ENCODE measurements at regions not wholly inside any gene's neighbourhood (a gene's known extent, or its start where the extent isn't known, plus 50 kb on each side); places are given as distances from the start of the nearest gene placed in this dataset.
"Not testable (repeated sequence)": the region's sequence is repeated elsewhere in the genome, so short reads cannot be mapped to it uniquely, and the experiment has no call there.

- DNase-seq (ENCODE audit: low read depth, low spot score) (no peak), FAIRE-seq (no peak)
- POLR2A ChIA-PET = no interaction called here
- Histone ChIP-seq H3K27ac (ENCODE audit: insufficient read depth, low read depth, low read length) (no peak overlapping the region), H3K9ac (replicated peaks; ENCODE audit: extremely low read depth, insufficient read depth, low read length) (no peak overlapping the region), H3K36me3 (ENCODE audit: control insufficient read depth in 2 of 2, extremely low read depth in 1 of 2, insufficient read depth in 2 of 2, low read length in 2 of 2) (no peaks in the 10 kb centered on the region), H3K4me1 (ENCODE audit: control insufficient read depth, extremely low read depth, insufficient read depth, low read length) (no peaks in the 10 kb centered on the region), H3K9me3 (replicated peaks; ENCODE audit: control insufficient read depth, insufficient read depth, low read length) (peaks cover 2% of the 10 kb centered on the region), H3K9me1 (replicated peaks; ENCODE audit: control insufficient read depth, extremely low read depth, insufficient read depth, low read length) (no peaks in the 10 kb centered on the region), H3K79me2 (ENCODE audit: control insufficient read depth, insufficient read depth, low read length) (no peaks in the 10 kb centered on the region), H4K20me1 (replicated peaks; ENCODE audit: control insufficient read depth, extremely low read depth, insufficient read depth, low read length) (no peaks in the 10 kb centered on the region), H3K27me3 (ENCODE audit: control insufficient read depth in 2 of 2, insufficient read depth in 2 of 2, low read length in 2 of 2) (no peaks in the 10 kb centered on the region), H2AFZ (ENCODE audit: low read depth, low read length) (no peak overlapping the region), H3K4me2 (ENCODE audit: insufficient read depth, low read length) (no peak overlapping the region), H3K4me3 (replicated peaks in 1 of 3; ENCODE audit: insufficient read depth in 1 of 3, low read depth in 1 of 3, low read length in 3 of 3) (no peak overlapping the region)
- dilution Hi-C loops (cut with MboI; ENCODE audit: extremely low pct_ligation_motif_present, low sequenced_read_pairs) (no loop called here), intact Hi-C loops (cut with micrococcal nuclease) (no loop called here)
- no TSS peak for BruUV-seq (replicated peaks)
- CTCF ChIA-PET = no interaction called here
- TF ChIP-seq MAX (IDR thresholded peaks at IDR 0.05; ENCODE audit: insufficient read depth, insufficient read length) = no peak
- no peak for TF ChIP-seq GATA2 (IDR thresholded peaks at IDR 0.05; ENCODE audit: insufficient read depth, insufficient read length, low read depth, low read length)
- no peak for TF ChIP-seq MYC (IDR thresholded peaks at IDR 0.05; ENCODE audit: low read depth, low read length)
- TF ChIP-seq FOS (IDR thresholded peaks at IDR 0.05; ENCODE audit: borderline replicate concordance, insufficient read depth, low read length) = no peak
- TF ChIP-seq JUN (IDR thresholded peaks at IDR 0.05; ENCODE audit: borderline replicate concordance, insufficient read depth, insufficient read length, low read depth) = no peak
- TF ChIP-seq, protein P1, sequence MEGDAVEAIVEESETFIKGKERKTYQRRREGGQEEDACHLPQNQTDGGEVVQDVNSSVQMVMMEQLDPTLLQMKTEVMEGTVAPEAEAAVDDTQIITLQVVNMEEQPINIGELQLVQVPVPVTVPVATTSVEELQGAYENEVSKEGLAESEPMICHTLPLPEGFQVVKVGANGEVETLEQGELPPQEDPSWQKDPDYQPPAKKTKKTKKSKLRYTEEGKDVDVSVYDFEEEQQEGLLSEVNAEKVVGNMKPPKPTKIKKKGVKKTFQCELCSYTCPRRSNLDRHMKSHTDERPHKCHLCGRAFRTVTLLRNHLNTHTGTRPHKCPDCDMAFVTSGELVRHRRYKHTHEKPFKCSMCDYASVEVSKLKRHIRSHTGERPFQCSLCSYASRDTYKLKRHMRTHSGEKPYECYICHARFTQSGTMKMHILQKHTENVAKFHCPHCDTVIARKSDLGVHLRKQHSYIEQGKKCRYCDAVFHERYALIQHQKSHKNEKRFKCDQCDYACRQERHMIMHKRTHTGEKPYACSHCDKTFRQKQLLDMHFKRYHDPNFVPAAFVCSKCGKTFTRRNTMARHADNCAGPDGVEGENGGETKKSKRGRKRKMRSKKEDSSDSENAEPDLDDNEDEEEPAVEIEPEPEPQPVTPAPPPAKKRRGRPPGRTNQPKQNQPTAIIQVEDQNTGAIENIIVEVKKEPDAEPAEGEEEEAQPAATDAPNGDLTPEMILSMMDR (IDR thresholded peaks at IDR 0.05; ENCODE audit: extremely low read depth in 1 of 2, insufficient read depth in 1 of 2, low read depth in 1 of 2, low read length in 2 of 2) = no peak
- TF ChIP-seq POLR2AphosphoS5 (IDR thresholded peaks at IDR 0.05; ENCODE audit: insufficient read depth, low read depth, low read length) = no peak
Observed at GRCh38 chr11:106568632-106569031, 449.6 kb downstream of the GUCY1A2 start.

DNA sequence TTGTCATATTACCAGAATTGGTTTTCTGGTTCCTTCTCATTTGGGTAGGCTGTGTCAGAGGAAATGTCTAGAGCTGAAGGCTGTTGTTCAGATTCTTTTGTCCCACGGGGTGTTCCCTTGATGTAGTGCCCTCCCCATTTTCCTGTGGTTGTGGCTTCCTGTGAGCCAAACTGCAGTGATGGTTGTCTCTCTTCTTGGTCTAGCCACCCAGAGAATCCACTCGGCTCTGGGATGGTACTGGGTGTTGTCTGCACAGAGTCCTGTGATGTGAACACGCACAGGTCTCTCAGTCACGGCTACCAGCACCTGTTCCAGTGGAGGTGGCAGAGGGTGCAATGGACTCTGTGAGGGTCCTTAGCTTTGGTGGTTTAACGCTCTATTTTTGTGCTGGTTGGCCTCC, 440.9 kb downstream of the GUCY1A2 start:
- H3K4me3 ChIP-seq (replicated peaks in 1 of 3; ENCODE audit: insufficient read depth in 1 of 3, low read depth in 1 of 3, low read length in 3 of 3); H4K20me1 ChIP-seq (replicated peaks; ENCODE audit: control insufficient read depth, extremely low read depth, insufficient read depth, low read length); H3K9me3 ChIP-seq (replicated peaks; ENCODE audit: control insufficient read depth, insufficient read depth, low read length); H3K79me2 ChIP-seq (ENCODE audit: control insufficient read depth, insufficient read depth, low read length); FAIRE-seq; H3K27me3 ChIP-seq (ENCODE audit: control insufficient read depth in 2 of 2, insufficient read depth in 2 of 2, low read length in 2 of 2); intact Hi-C loops (cut with micrococcal nuclease); H3K4me1 ChIP-seq (ENCODE audit: control insufficient read depth, extremely low read depth, insufficient read depth, low read length); DNase-seq (ENCODE audit: low read depth, low spot score); H3K27ac ChIP-seq (ENCODE audit: insufficient read depth, low read depth, low read length); H3K9me1 ChIP-seq (replicated peaks; ENCODE audit: control insufficient read depth, extremely low read depth, insufficient read depth, low read length); POLR2A ChIA-PET; H2AFZ ChIP-seq (ENCODE audit: low read depth, low read length); CTCF ChIA-PET; dilution Hi-C loops (cut with MboI; ENCODE audit: extremely low pct_ligation_motif_present, low sequenced_read_pairs); BruUV-seq (replicated peaks); H3K9ac ChIP-seq (replicated peaks; ENCODE audit: extremely low read depth, insufficient read depth, low read length); H3K36me3 ChIP-seq (ENCODE audit: control insufficient read depth in 2 of 2, extremely low read depth in 1 of 2, insufficient read depth in 2 of 2, low read length in 2 of 2); H3K4me2 ChIP-seq (ENCODE audit: insufficient read depth, low read length): not testable (repeated sequence)

Data from endothelial cell of umbilical vein (primary cell).